T-cell (primary cell): ENCODE measurements at regions not wholly inside any gene's neighbourhood (a gene's known extent, or its start where the extent isn't known, plus 50 kb on each side); places are given as distances from the start of the nearest gene placed in this dataset.

Source experiments
- ATAC-seq, 4 experiments: fragments of 200-7000 bp in 3 of 4; fragments of 150-1000 bp in 1 of 4; cut with Tn5 transposase; replicated peaks in 1 of 4; 1 replicate in 3 of 4; 2 replicates in 1 of 4; pipeline ENCODE4 v1.10.0; 2021; ENCODE audit warnings: moderate library complexity in 3 of 4, mild to moderate bottlenecking in 2 of 4, moderate number of reproducible peaks in 1 of 4
- CTCF ChIA-PET, 2 donors: fragments of 300-600 bp; sonication (Branson Sonifier 250); formaldehyde crosslinking; loops; one replicate each; lab custom pipeline; 2022; ENCODE audit warnings: antibody characterized with exemption in 2 of 2; lab: Charles Lee
- POLR2A ChIA-PET, 2 donors: fragments of 300-600 bp; sonication (Branson Sonifier 250); formaldehyde crosslinking; loops; one replicate each; lab custom pipeline; 2022; ENCODE audit warnings: antibody characterized with exemption in 2 of 2; lab: Charles Lee
- DNase-seq, 35 experiments: peaks; one replicate each; pipeline versions ENCODE4 v3.0.0 to v3.0.0-alpha.2; 2013 to 2023
- H3K27ac ChIP-seq: one replicate; pipeline ENCODE4 v1.5.1; 2013; ENCODE audit warnings: low read length
- H3K27me3 ChIP-seq, 2 experiments: replicated peaks in 1 of 2; 1 replicate in 1 of 2; 2 replicates in 1 of 2; pipeline versions ENCODE4 v1.6.1 to v1.7.0; 2013; ENCODE audit warnings: low read length in 1 of 2, mixed read lengths in 1 of 2; ENCODE audit not compliant: control insufficient read depth in 2 of 2, insufficient read depth in 2 of 2; ENCODE audit errors: extremely low read depth in 1 of 2
- H3K36me3 ChIP-seq, 2 donors: 1 replicate in 1 of 2; 2 replicates in 1 of 2; pipeline versions ENCODE4 v1.6.1 to v1.7.0; 2013; ENCODE audit warnings: low read length in 1 of 2; ENCODE audit not compliant: control insufficient read depth in 2 of 2, insufficient read depth in 1 of 2; ENCODE audit errors: extremely low read depth in 1 of 2
- H3K4me1 ChIP-seq, 2 experiments: 1 replicate in 1 of 2; 2 replicates in 1 of 2; pipeline versions ENCODE4 v1.6.1 to v1.7.0; 2013; ENCODE audit warnings: low read length in 2 of 2, mixed read lengths in 1 of 2; ENCODE audit not compliant: insufficient read depth in 2 of 2, control insufficient read depth in 1 of 2; ENCODE audit errors: extremely low read depth in 1 of 2
- H3K4me3 ChIP-seq, 2 donors: 1 replicate in 1 of 2; 2 replicates in 1 of 2; pipeline versions ENCODE4 v1.5.1 to v1.7.0; 2013; ENCODE audit warnings: mild to moderate bottlenecking in 2 of 2, low read length in 1 of 2, moderate library complexity in 1 of 2; ENCODE audit not compliant: control insufficient read depth in 1 of 2; ENCODE audit errors: extremely low read depth in 1 of 2
- H3K9me3 ChIP-seq: 2 replicates; pipeline ENCODE4 v1.7.0; 2013
- H3K27ac Mint-ChIP-seq, 2 donors: one replicate each; pipeline ENCODE4 v1.8.0; 2020 to 2021; ENCODE audit warnings: mild to moderate bottlenecking in 2 of 2, mixed read lengths in 2 of 2
- H3K27me3 Mint-ChIP-seq, 2 donors: one replicate each; pipeline ENCODE4 v1.8.0; 2021 to 2022; ENCODE audit warnings: mixed read lengths in 2 of 2
- H3K36me3 Mint-ChIP-seq: one replicate; pipeline ENCODE4 v1.8.0; 2021; ENCODE audit warnings: mixed read lengths
- H3K4me1 Mint-ChIP-seq, 3 donors: one replicate each; pipeline ENCODE4 v1.8.0; 2020 to 2022; ENCODE audit warnings: mixed read lengths in 3 of 3, mild to moderate bottlenecking in 1 of 3
- H3K4me3 Mint-ChIP-seq, 3 donors: one replicate each; pipeline ENCODE4 v1.8.0; 2020 to 2022; ENCODE audit warnings: mild to moderate bottlenecking in 3 of 3, mixed read lengths in 3 of 3, moderate library complexity in 3 of 3
- H3K9me3 Mint-ChIP-seq, 3 donors: one replicate each; pipeline ENCODE4 v1.8.0; 2020 to 2022; ENCODE audit warnings: mixed read lengths in 3 of 3
- WGBS: methylation state at CpG from one replicate; pipeline ENCODE4 v1.1.5; 2013; ENCODE audit warnings: missing lambda C conversion rate; ENCODE audit not compliant: insufficient coverage; 5-methylcytosine and 5-hydroxymethylcytosine counted together

DNA sequence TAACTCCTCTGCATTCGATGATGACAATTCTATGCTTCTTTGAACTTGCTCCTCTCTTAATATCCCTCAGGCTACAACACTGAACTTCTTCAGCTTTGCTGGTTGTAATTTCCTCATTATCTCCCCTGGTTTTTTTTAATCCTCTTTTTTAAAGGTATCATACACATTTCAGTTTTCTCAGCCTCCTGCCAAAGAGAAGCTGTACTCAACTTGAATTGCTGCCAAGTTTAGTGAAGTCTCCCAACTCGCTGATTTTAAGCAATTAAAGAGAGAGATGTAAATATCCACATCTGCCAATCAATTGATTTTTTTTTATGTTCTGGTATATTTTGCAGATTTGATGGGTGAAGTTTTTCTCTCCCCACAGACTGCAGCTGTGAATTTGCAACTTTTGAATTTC, 817.8 kb downstream of the GALC start:
- Histone ChIP-seq H3K27me3 (no peaks in the 10 kb centered on the region), H3K27ac (no peak overlapping the region), H3K4me1 (no peaks in the 10 kb centered on the region), H3K9me3 (peaks cover 2% of the 10 kb centered on the region), H3K4me3 (no peak overlapping the region), H3K36me3 (no peaks in the 10 kb centered on the region)
- CTCF ChIA-PET = no interaction called here
- ATAC-seq (no peak), DNase-seq (no peak)
- H3K4me1 Mint-ChIP-seq = no peaks in the 10 kb centered on the region
- no peaks in the 10 kb centered on the region for H3K36me3 Mint-ChIP-seq
- WGBS = no CpG with 5 or more reads among the region's 2 CpGs
- no peak overlapping the region for H3K4me3 Mint-ChIP-seq
- no peaks in the 10 kb centered on the region for H3K27me3 Mint-ChIP-seq
- H3K27ac Mint-ChIP-seq = no peak overlapping the region
- H3K9me3 Mint-ChIP-seq = peaks cover 7 to 13% (median 7%) of the 10 kb centered on the region in 3 donors
- POLR2A ChIA-PET = no interaction called here

DNA sequence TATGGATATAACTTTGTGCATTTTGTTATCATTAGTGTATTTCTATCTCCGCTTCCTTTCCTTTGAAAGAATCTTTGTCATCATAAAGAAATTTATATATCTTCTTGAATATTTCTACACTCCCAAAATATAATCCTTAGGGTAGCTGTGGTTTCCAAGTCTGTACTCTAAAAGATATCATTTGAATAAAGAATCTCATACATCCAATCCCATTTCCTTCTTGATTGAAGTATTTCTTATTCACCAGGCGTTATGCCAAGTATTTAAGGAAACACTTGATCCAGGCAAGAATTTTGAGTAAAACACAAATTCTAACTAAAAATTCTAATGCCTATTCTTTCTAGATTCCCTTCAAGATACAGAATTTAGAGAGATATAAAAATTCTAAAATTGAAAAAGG, 821.8 kb downstream of the GALC start:
- Mint-ChIP-seq H3K27ac (no peak overlapping the region), H3K36me3 (no peaks in the 10 kb centered on the region), H3K9me3 (peaks cover 8 to 14% (median 11%) of the 10 kb centered on the region in 3 donors), H3K4me3 (no peak overlapping the region), H3K4me1 (no peaks in the 10 kb centered on the region), H3K27me3 (no peaks in the 10 kb centered on the region)
- Histone ChIP-seq H3K4me1 (no peaks in the 10 kb centered on the region), H3K36me3 (no peaks in the 10 kb centered on the region), H3K27me3 (no peaks in the 10 kb centered on the region), H3K27ac (no peak overlapping the region), H3K9me3 (no peaks in the 10 kb centered on the region), H3K4me3 (no peak overlapping the region)
- no CpG with 5 or more reads among the region's 2 CpGs for WGBS
- CTCF ChIA-PET = interaction anchor here in 1 of 2 donors (0.6 kb wide), 1 partner anchor 387 kb away, joined by 4 read pairs; no protein-coding TSS in a partner anchor
- DNase-seq (no peak), ATAC-seq (no peak)
- POLR2A ChIA-PET = no interaction called here

DNA sequence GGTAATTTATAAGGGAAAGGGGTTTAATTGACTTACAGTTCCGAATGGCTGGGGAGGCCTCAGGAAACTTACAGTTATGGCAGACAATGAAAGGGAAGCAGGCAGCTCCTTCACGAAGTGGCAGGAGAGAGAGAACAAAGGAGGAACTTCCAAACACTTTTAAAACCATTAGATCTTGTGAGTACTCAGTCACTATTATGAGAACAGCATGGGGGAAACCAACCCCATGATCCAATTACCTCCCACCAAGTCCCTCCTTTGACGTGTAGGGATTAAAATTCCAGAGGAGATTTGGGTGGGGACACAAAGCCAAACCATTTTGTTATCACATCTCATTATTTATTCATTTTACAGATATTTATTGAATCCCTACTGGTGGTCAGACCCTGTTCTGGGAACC, 822.8 kb downstream of the GALC start:
- no peak for DNase-seq
- no CpG with 5 or more reads among the region's 3 CpGs for WGBS
- Histone ChIP-seq H3K4me3 (no peak overlapping the region), H3K9me3 (peaks cover 3% of the 10 kb centered on the region), H3K27ac (no peak overlapping the region), H3K4me1 (no peaks in the 10 kb centered on the region), H3K36me3 (no peaks in the 10 kb centered on the region), H3K27me3 (no peaks in the 10 kb centered on the region)
- H3K9me3 Mint-ChIP-seq = peaks cover 11 to 14% (median 12%) of the 10 kb centered on the region in 3 donors
- ChIA-PET CTCF (no interaction called here), POLR2A (no interaction called here)
- H3K27me3 Mint-ChIP-seq = no peaks in the 10 kb centered on the region
- H3K27ac Mint-ChIP-seq = no peak overlapping the region
- H3K4me3 Mint-ChIP-seq = no peak overlapping the region
- no peaks in the 10 kb centered on the region for H3K4me1 Mint-ChIP-seq
- no peak for ATAC-seq
- no peaks in the 10 kb centered on the region for H3K36me3 Mint-ChIP-seq

DNA sequence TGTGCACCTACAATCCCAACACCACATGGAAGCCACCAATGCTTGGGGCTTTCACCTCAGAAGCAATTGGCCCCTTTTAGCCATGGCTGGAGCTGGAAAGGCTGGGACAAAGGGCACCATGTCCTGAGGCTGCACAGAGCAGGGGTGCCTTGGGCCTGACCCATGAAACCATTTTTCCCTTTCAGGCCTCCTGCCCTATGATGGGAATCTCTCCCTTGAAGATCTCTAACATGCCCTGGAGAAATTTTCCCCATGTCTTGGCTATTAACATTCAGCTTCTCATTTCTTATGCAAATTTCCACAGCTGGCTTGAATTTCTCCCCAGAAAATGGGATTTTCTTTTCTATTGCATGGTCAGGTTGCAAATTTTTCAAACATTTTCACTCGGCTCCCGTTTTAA, 823.6 kb downstream of the GALC start:
- CTCF ChIA-PET = no interaction called here
- no peak overlapping the region for H3K27ac Mint-ChIP-seq
- H3K4me3 ChIP-seq = no peak overlapping the region
- no peaks in the 10 kb centered on the region for H3K36me3 Mint-ChIP-seq
- peaks cover 3% of the 10 kb centered on the region for H3K9me3 ChIP-seq
- H3K4me1 Mint-ChIP-seq = no peaks in the 10 kb centered on the region
- no peaks in the 10 kb centered on the region for H3K4me1 ChIP-seq
- peaks cover 11 to 13% (median 12%) of the 10 kb centered on the region in 3 donors for H3K9me3 Mint-ChIP-seq
- H3K36me3 ChIP-seq = no peaks in the 10 kb centered on the region
- H3K27me3 ChIP-seq = no peaks in the 10 kb centered on the region
- no peak overlapping the region for H3K4me3 Mint-ChIP-seq
- H3K27me3 Mint-ChIP-seq = no peaks in the 10 kb centered on the region
- no peak for DNase-seq
- 90% methylated on average over 2 of the region's 2 CpGs for WGBS
- H3K27ac ChIP-seq = no peak overlapping the region
- ATAC-seq = no peak
- POLR2A ChIA-PET = no interaction called here

DNA sequence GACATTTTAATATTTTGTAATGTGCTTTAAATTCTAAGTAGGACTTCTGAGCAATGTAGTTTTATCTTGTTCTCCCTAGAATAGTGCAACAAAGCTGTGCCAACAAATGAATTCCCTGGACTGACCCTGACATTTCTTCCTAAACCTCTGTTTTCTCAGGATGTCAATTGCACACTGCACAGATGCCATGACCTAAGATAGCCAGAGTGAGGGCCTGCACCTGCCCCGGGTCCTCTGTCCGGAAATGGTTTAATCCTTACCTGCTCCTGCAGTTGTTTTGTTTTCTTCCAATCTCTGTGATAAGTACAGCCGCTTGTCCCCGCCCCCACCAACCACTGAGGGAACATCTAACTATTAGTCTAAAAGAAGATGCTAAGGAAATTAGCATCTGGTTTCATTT, 831.5 kb downstream of the GALC start:
- Histone ChIP-seq H3K27ac (no peak overlapping the region), H3K27me3 (no peaks in the 10 kb centered on the region), H3K9me3 (peaks cover 3% of the 10 kb centered on the region), H3K36me3 (no peaks in the 10 kb centered on the region), H3K4me1 (no peaks in the 10 kb centered on the region), H3K4me3 (no peak overlapping the region)
- no peak for ATAC-seq
- POLR2A ChIA-PET = no interaction called here
- H3K27ac Mint-ChIP-seq = no peak overlapping the region
- CTCF ChIA-PET = no interaction called here
- H3K36me3 Mint-ChIP-seq = no peaks in the 10 kb centered on the region
- H3K27me3 Mint-ChIP-seq = no peaks in the 10 kb centered on the region
- H3K9me3 Mint-ChIP-seq = peaks cover 5 to 14% (median 13%) of the 10 kb centered on the region in 3 donors
- DNase-seq = no peak
- H3K4me3 Mint-ChIP-seq = no peak overlapping the region
- no CpG with 5 or more reads among the region's 4 CpGs for WGBS
- no peaks in the 10 kb centered on the region for H3K4me1 Mint-ChIP-seq

DNA sequence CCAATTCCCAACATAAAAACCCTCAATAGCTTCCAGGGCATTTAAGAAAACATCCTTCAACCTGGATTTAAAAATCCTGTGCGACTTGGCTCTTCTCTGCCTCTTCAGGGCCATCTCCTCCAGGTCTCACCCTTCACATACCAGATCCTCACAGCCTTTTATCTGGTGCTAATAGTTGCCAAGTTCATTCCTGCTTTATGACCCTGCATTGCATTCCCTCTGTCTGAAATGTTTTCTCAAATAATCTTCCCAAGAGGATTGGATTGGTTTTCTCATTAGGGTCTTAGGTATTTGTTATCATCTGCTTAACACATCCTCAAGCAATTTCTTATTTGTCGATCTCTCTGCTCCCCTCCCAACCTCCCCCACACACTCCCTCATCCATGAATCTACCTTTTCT, 832.0 kb downstream of the GALC start:
- POLR2A ChIA-PET = no interaction called here
- Mint-ChIP-seq H3K4me1 (no peaks in the 10 kb centered on the region), H3K27ac (no peak overlapping the region), H3K4me3 (no peak overlapping the region), H3K27me3 (no peaks in the 10 kb centered on the region), H3K9me3 (peaks cover 5 to 14% (median 13%) of the 10 kb centered on the region in 3 donors), H3K36me3 (no peaks in the 10 kb centered on the region)
- H3K27me3 ChIP-seq = no peaks in the 10 kb centered on the region
- H3K4me1 ChIP-seq = no peaks in the 10 kb centered on the region
- CTCF ChIA-PET = no interaction called here
- H3K4me3 ChIP-seq = no peak overlapping the region
- ATAC-seq = no peak
- no peaks in the 10 kb centered on the region for H3K36me3 ChIP-seq
- no peak for DNase-seq
- WGBS = 21% methylated on average over 2 of the region's 2 CpGs
- no peak overlapping the region for H3K27ac ChIP-seq
- H3K9me3 ChIP-seq = peaks cover 3% of the 10 kb centered on the region

DNA sequence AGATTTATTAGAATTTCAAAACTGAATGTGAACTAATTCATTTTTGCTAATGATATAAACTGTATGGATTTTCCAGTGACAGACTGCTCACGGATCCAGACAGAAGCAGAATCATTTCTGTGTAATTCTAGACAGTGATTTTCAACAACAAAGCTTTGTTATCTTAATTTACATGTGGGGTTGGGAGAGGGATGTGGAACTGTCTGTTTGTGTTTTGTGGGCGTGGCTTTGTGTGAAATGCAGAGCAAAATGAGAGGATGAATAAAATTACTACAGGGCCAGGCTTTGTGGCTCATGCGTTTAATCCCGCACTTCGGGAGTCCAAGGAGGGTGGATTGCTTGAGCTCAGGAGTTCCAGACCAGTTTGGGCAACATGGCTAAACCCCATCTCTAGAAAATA, 834.7 kb downstream of the GALC start:
- ChIA-PET POLR2A (no interaction called here), CTCF (interaction anchor here in 1 of 2 donors (0.6 kb wide), 1 partner anchor 1028 kb away, joined by 3 read pairs; no protein-coding TSS in a partner anchor)
- Mint-ChIP-seq H3K27ac (no peak overlapping the region), H3K4me3 (no peak overlapping the region), H3K4me1 (no peaks in the 10 kb centered on the region), H3K36me3 (no peaks in the 10 kb centered on the region), H3K27me3 (no peaks in the 10 kb centered on the region), H3K9me3 (peaks cover 0 to 16% (median 5%) of the 10 kb centered on the region in 3 donors)
- no CpG with 5 or more reads among the region's 5 CpGs for WGBS
- Histone ChIP-seq H3K27me3 (no peaks in the 10 kb centered on the region), H3K4me3 (no peak overlapping the region), H3K36me3 (no peaks in the 10 kb centered on the region), H3K4me1 (no peaks in the 10 kb centered on the region), H3K9me3 (no peaks in the 10 kb centered on the region), H3K27ac (no peak overlapping the region)
- DNase-seq = no peak
- ATAC-seq = no peak
